ENCODE measurements at regions not wholly inside any gene's neighbourhood (a gene's known extent, or its start where the extent isn't known, plus 50 kb on each side); places are given as distances from the start of the nearest gene placed in this dataset.

- H3K36me3 Mint-ChIP-seq (ENCODE audit: insufficient read depth) = no peaks in the 10 kb centered on the region
- DNase-seq (ENCODE audit: low spot score, unreplicated experiment) = no peak
- H3K27me3 Mint-ChIP-seq = no peaks in the 10 kb centered on the region
- no peak for TF ChIP-seq CTCF (IDR thresholded peaks at IDR 0.05; ENCODE audit: unreplicated experiment)
- no peak overlapping the region for H3K27ac Mint-ChIP-seq
- H3K9me3 Mint-ChIP-seq (ENCODE audit: low read depth) = no peaks in the 10 kb centered on the region
- no peak overlapping the region for H3K4me3 Mint-ChIP-seq (ENCODE audit: low read depth)
- no peaks in the 10 kb centered on the region for H3K4me1 Mint-ChIP-seq (ENCODE audit: low read depth)
Observed at GRCh38 chr2:184125867-184126266, 472.5 kb upstream of the ZNF804A start.

GRCh38 chr2:184129073-184129472, 469.3 kb upstream of the ZNF804A start:
- H3K4me3 Mint-ChIP-seq (ENCODE audit: low read depth) = no peak overlapping the region
- H3K4me1 Mint-ChIP-seq (ENCODE audit: low read depth) = no peaks in the 10 kb centered on the region
- no peak for DNase-seq (ENCODE audit: low spot score, unreplicated experiment)
- H3K36me3 Mint-ChIP-seq (ENCODE audit: insufficient read depth) = no peaks in the 10 kb centered on the region
- no peak for TF ChIP-seq CTCF (IDR thresholded peaks at IDR 0.05; ENCODE audit: unreplicated experiment)
- no peak overlapping the region for H3K27ac Mint-ChIP-seq
- no peaks in the 10 kb centered on the region for H3K27me3 Mint-ChIP-seq
- H3K9me3 Mint-ChIP-seq (ENCODE audit: low read depth) = peaks cover 7% of the 10 kb centered on the region

- Mint-ChIP-seq H3K4me3 (ENCODE audit: low read depth) (no peak overlapping the region), H3K27me3 (no peaks in the 10 kb centered on the region), H3K9me3 (ENCODE audit: low read depth) (peaks cover 11% of the 10 kb centered on the region), H3K36me3 (ENCODE audit: insufficient read depth) (no peaks in the 10 kb centered on the region), H3K27ac (no peak overlapping the region), H3K4me1 (ENCODE audit: low read depth) (no peaks in the 10 kb centered on the region)
- no peak for TF ChIP-seq CTCF (IDR thresholded peaks at IDR 0.05; ENCODE audit: unreplicated experiment)
- DNase-seq (ENCODE audit: low spot score, unreplicated experiment) = no peak
Observed at GRCh38 chr2:184137955-184138354, 460.4 kb upstream of the ZNF804A start.

GRCh38 chr2:184141866-184142265, 456.5 kb upstream of the ZNF804A start:
- Mint-ChIP-seq H3K36me3 (ENCODE audit: insufficient read depth) (no peaks in the 10 kb centered on the region), H3K9me3 (ENCODE audit: low read depth) (no peaks in the 10 kb centered on the region), H3K27me3 (no peaks in the 10 kb centered on the region), H3K4me3 (ENCODE audit: low read depth) (no peak overlapping the region), H3K4me1 (ENCODE audit: low read depth) (no peaks in the 10 kb centered on the region), H3K27ac (no peak overlapping the region)
- no peak for DNase-seq (ENCODE audit: low spot score, unreplicated experiment)
- TF ChIP-seq CTCF (IDR thresholded peaks at IDR 0.05; ENCODE audit: unreplicated experiment) = no peak

GRCh38 chr2:184154438-184154837, 443.9 kb upstream of the ZNF804A start:
- H3K4me1 Mint-ChIP-seq (ENCODE audit: low read depth) = no peaks in the 10 kb centered on the region
- no peak for DNase-seq (ENCODE audit: low spot score, unreplicated experiment)
- H3K4me3 Mint-ChIP-seq (ENCODE audit: low read depth) = no peak overlapping the region
- no peaks in the 10 kb centered on the region for H3K36me3 Mint-ChIP-seq (ENCODE audit: insufficient read depth)
- H3K27me3 Mint-ChIP-seq = no peaks in the 10 kb centered on the region
- TF ChIP-seq CTCF (IDR thresholded peaks at IDR 0.05; ENCODE audit: unreplicated experiment) = no peak
- H3K9me3 Mint-ChIP-seq (ENCODE audit: low read depth) = peaks cover 9% of the 10 kb centered on the region
- no peak overlapping the region for H3K27ac Mint-ChIP-seq

Measured in progenitor cell of endocrine pancreas (in vitro differentiated cells).